ENCODE measurements at regions not wholly inside any gene's neighbourhood (a gene's known extent, or its start where the extent isn't known, plus 50 kb on each side); places are given as distances from the start of the nearest gene placed in this dataset.
"Not testable (repeated sequence)": the region's sequence is repeated elsewhere in the genome, so short reads cannot be mapped to it uniquely, and the experiment has no call there.

- no peaks in the 10 kb centered on the region for H3K4me1 Mint-ChIP-seq
- no peaks in the 10 kb centered on the region for H3K27me3 Mint-ChIP-seq
- H3K27ac Mint-ChIP-seq = no peak overlapping the region
- H3K36me3 Mint-ChIP-seq (ENCODE audit: low read depth) = no peaks in the 10 kb centered on the region
- ChIA-PET POLR2A (no interaction called here), CTCF (no interaction called here)
- H3K4me3 Mint-ChIP-seq = no peak overlapping the region
- no peak for DNase-seq
- peaks cover 5% of the 10 kb centered on the region for H3K9me3 Mint-ChIP-seq
- intact Hi-C loops (cut with micrococcal nuclease) = no loop called here
- ATAC-seq (ENCODE audit: low read depth) = no peak
- no peak for TF ChIP-seq CTCF (IDR thresholded peaks at IDR 0.05)
Observed at GRCh38 chr2:2775018-2775417, 443.9 kb upstream of the MYT1L start.

GRCh38 chr2:2773692-2774091 lies 442.6 kb upstream of the MYT1L start:
- H3K36me3 Mint-ChIP-seq (ENCODE audit: low read depth) = no peaks in the 10 kb centered on the region
- DNase-seq (no peak), ATAC-seq (ENCODE audit: low read depth) (no peak)
- ChIA-PET POLR2A (no interaction called here), CTCF (no interaction called here)
- no peaks in the 10 kb centered on the region for H3K9me3 Mint-ChIP-seq
- H3K27ac Mint-ChIP-seq = no peak overlapping the region
- H3K4me1 Mint-ChIP-seq = no peaks in the 10 kb centered on the region
- intact Hi-C loops (cut with micrococcal nuclease) = no loop called here
- TF ChIP-seq CTCF (IDR thresholded peaks at IDR 0.05) = no peak
- H3K27me3 Mint-ChIP-seq = no peaks in the 10 kb centered on the region
- no peak overlapping the region for H3K4me3 Mint-ChIP-seq

DNA sequence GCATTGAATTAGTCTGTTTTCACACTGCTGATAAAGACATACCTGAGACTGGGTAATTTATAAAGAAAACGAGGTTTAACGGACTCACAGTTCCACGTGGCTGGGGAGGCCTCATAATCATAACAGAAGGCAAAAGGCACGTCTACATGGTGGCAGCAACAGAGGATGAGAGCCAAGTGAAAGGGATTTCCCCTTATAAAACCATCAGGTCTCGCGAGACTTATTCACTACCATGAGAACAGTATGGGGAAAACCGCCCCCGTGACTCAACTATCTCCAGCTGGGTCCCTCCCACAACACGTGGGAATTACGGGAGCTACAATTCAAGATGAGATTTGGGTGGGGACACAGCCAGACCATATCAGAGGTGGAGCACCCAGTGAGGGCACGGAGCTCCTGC lies 442.0 kb upstream of the MYT1L start:
- intact Hi-C loops (cut with micrococcal nuclease); ATAC-seq (ENCODE audit: low read depth); H3K27me3 Mint-ChIP-seq; H3K9me3 Mint-ChIP-seq; DNase-seq; H3K27ac Mint-ChIP-seq; H3K4me3 Mint-ChIP-seq; POLR2A ChIA-PET; H3K36me3 Mint-ChIP-seq (ENCODE audit: low read depth); H3K4me1 Mint-ChIP-seq: not testable (repeated sequence)
- CTCF ChIA-PET = interaction anchor here (0.6 kb wide), 1 partner anchor 35 kb away, joined by 3 read pairs; no protein-coding TSS in a partner anchor

GRCh38 chr2:2771721-2772411 lies 440.8 kb upstream of the MYT1L start:
- POLR2A ChIA-PET = no interaction called here
- TF ChIP-seq CTCF (IDR thresholded peaks at IDR 0.05) = no peak

DNA sequence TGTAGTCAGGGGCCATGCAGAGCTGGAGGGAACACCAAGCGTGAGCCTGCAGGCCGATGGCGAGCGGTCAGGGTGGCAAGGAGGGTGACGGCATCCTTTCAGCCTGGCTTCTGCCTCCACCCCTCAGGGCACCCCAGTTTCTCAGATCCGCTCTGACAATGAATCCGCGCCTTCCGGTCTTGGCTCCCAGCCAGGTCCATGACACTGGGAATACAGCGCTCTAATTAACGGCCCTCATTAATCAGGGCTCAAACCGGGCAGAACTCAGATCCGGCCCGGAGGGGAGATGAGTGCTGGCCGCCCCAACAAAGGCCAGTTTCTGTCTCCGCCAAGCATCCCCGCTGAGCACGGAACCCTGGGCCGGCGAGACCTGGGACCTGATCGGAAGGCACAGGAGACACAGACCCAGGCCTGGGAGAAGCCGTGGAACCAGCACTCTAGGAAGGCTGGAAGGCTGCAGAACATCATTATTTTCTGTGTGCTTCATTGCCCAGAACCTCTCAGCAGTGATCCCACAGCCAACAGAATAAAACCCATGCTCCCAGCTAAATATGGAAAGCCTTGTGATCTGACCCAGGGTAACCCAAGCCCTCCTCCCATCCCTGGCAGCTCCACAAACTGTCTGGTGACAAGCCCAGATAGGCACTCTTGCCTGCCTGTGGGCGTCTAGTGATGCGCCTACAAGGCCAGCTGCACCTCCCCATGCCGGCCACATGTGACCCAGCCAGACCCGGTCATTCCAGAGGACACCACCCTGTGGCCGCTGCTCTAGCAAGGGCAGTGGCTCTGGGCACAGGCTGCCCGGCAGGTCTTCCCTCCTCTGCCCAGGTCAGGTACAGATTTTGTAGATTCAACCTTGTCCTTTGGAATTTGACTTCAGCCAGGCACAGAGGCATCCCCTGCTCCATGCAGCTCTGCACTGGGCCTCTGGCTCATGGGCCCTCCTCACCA lies 438.7 kb upstream of the MYT1L start:
- CTCF ChIA-PET = no interaction called here
- DNase-seq (no peak), ATAC-seq (ENCODE audit: low read depth) (no peak)
- Mint-ChIP-seq H3K4me3 (no peak overlapping the region), H3K4me1 (no peaks in the 10 kb centered on the region), H3K36me3 (ENCODE audit: low read depth) (no peaks in the 10 kb centered on the region), H3K9me3 (no peaks in the 10 kb centered on the region), H3K27me3 (no peaks in the 10 kb centered on the region), H3K27ac (no peak overlapping the region)
- POLR2A ChIA-PET = no interaction called here
- intact Hi-C loops (cut with micrococcal nuclease) = no loop called here
- no peak for TF ChIP-seq CTCF (IDR thresholded peaks at IDR 0.05)

More at GRCh38 chr2:2771721-2772411, 440.8 kb upstream of the MYT1L start:
- DNase-seq (no peak), ATAC-seq (ENCODE audit: low read depth) (no peak)
- H3K4me3 Mint-ChIP-seq = no peak overlapping the region
- no peaks in the 10 kb centered on the region for H3K4me1 Mint-ChIP-seq
- H3K27me3 Mint-ChIP-seq = no peaks in the 10 kb centered on the region
- intact Hi-C loops (cut with micrococcal nuclease) = no loop called here
- H3K27ac Mint-ChIP-seq = no peak overlapping the region
- CTCF ChIA-PET = no interaction called here
- H3K9me3 Mint-ChIP-seq = no peaks in the 10 kb centered on the region
- no peaks in the 10 kb centered on the region for H3K36me3 Mint-ChIP-seq (ENCODE audit: low read depth)
